HG03095 (cell line): ENCODE measurements at regions not wholly inside any gene's neighbourhood (a gene's known extent, or its start where the extent isn't known, plus 50 kb on each side); places are given as distances from the start of the nearest gene placed in this dataset.
"Not testable (repeated sequence)": the region's sequence is repeated elsewhere in the genome, so short reads cannot be mapped to it uniquely, and the experiment has no call there.

Experiments used
- ATAC-seq: cut with Tn5 transposase; IDR thresholded peaks from one replicate; pipeline ENCODE4 v1.9.1; 2021; ENCODE audit warnings: moderate library complexity; ENCODE audit not compliant: unreplicated experiment

DNA sequence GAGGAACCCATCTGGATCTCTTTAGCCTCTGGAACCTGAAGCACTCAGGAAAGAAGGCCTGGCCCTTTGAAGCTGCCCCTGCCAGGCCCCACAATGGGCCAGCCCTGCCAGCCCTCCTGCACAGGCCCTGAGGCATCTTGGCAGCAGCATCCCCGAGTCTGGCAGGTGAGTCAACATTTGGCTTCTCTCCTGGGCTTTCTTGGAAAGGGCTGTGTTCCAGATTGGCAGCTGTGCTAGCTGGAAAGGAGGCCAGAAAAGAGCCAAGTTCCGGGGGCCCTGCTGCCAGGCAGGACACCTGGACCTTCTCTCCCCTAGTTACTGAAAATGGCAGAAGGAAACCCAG is 187.2 kb downstream of the SHQ1 start:
- no peak for ATAC-seq

DNA sequence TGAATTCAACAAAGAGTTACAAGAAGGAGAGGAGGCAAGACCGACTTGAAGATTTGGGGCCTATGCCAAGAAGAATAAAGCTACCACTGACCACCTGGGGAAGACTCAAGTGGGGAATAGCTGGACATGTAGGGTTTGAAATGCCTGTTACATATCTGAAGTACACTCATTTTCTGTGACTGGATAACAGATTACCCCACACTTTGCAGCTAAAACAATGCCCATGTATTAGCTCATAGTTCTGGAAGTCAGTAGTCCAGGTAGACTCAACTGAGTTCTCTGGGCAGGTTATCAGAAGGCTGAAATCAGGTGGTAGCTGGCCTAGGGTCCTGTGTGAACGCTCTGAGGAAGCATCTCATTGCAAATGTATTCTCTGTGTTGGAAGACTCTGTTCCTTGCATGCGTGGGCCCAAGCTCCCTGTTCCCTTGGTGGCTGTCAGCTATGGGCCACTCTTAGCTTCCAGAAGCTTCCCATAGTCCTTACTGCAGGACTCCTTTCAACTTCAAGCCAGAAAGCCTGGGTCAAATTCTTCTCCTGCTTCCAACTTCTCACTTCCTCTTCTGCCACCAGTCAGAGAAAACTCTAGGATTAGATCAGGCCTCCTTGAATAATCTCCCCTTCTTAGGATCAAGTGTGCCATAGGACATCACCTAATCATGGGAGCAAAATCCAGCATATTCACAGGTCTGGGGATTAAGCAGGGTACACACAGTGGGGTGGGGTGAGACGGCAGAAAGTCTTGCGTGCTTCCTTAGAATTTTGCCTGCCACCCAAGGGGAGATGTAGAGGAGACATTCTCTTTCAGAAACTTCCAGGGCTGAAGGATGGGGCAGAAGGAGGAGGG is 187.8 kb downstream of the SHQ1 start:
- no peak for ATAC-seq

DNA sequence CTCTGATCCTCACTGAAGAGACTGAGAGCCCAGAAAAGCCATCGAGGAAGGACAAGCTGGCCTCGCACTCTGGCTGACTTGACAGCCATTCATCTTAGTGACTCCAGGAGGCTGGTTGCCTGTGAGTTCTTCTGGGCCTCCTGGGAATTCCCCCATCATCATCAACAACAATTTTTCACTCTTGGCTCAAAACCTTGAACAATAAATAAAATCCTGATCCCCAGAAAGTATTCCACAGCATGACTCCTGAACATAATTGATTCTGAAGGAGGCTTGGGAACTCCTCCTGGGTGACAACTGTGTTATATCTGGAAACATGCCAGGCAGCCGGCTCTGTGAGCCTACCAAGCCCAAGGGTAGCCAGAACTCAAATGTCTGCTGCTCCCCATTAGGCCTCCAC is 188.6 kb downstream of the SHQ1 start:
- no peak for ATAC-seq

DNA sequence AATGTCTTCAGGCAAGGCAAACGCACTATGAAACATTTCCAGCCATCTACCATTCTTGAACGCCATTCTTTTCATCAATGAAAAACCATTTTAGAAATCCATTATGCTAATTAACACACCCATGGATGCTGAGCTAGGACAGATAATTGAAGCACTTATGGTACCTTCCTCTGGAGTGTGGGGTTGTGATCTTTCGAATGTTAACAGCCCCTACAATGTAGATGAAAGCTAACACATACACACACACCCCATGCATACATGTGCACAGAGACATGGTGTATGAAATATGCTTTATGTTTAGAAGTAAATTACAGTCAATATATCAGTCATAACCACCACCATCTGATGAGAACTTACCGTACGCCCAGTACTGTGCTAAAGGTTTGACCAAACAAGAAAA is 189.1 kb downstream of the SHQ1 start:
- no peak for ATAC-seq

DNA sequence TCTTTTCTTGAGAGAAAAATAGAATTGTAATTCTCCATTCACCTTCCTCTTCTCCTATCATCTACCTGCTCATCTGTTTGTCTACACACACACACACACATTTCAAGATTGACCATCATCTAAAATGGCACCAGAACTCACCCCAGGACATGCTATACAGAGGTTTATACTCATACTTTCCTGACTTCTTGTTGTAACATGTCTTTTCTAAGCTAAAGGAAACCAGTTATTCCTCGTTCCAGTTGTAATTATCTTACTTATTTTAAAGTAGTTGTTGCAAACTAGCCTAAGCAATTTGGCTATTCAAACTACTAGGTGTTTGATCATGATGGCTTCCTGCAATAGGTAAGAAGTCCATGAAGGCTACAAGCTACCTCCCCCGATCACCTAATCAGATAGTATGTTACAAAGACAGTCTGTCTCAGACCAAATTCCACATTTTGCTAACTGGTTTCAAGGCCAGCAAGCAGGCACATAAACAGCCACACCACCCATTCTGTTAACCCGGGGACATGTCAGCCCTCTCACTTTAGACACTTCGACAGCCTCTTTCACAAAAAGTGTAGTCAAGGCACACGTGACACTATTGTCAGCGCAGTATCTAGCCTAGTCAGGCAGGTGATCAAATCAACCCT is 189.7 kb downstream of the SHQ1 start:
- no peak for ATAC-seq

DNA sequence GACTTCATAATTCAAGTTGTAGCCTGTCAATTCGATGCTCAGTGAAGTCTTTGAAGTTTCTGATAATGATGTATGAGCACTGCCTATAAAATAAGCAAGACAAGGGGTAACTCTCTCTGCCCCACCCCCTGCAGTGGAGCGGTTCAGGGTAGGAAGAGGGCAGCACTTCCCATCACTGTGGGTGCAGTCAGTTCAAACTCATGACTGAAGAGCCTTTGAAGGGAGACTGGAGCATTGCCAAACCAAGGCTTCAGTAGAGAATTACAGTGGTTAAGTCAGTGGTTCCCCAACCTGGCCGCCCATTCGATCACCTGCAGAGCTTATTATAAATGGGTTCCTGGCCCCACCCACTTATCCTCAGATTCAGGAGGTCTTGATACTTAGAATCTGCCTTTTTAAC is 190.6 kb downstream of the SHQ1 start:
- ATAC-seq: no peak

DNA sequence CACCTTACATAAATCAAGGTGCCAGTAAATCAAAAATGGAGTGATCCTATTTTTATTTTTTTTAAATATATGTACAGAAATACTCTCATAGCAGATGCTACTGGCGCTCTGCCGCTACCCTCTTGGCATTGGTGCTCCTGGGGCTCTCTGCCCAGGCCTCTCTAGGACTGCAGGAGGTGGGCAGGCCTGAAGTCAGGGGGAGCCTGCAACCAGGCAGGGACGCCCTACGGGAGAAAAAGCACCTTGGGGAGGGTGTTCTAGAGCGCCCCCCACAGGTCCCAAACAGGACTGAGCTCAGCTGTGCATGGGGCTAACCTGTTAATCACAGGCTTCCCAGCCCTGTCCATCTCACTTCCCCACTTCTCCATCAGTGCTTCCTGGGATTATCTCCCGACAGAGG is 192.5 kb downstream of the SHQ1 start:
- no peak for ATAC-seq

DNA sequence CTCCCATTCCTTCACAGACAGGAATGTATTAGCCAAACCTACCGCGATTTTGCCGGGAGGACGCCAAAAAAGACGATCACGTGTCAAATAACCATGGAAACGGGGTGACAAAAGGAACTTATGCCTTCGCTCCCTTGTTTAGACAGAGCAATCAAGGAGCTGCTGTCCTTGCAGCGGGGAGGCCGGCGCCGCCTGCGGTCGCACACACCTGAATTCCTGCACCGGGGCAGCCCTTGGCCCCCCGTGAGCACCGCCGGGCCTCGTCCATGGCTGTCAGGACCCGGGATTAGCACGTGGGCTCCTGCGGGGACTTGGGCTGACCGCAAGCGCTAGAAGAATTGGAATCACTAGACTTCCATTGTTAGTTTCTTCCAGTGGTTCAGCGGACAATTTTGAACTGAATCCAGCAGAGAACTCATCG is 193.1 kb downstream of the SHQ1 start:
- ATAC-seq: no peak

DNA sequence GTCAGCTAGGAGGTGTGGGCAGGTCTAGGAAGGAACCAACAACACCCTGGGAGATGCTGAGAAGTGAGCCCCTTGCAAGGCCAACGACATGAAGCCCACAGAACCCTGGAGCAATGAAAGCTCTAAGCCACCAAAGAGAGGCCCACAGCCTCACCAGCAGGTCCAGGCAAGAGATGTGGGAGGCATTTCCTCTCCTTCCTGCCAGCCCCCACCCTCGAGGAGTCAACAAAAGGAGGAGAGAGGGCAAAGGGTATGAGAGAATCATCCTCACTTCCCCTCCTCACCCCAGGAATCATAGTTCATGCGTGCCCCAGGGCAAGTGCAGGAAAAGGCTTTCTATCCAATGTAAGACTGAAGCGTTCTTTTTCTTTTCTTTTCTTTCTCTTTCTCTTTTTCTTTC is 195.8 kb downstream of the SHQ1 start:
- no peak for ATAC-seq

DNA sequence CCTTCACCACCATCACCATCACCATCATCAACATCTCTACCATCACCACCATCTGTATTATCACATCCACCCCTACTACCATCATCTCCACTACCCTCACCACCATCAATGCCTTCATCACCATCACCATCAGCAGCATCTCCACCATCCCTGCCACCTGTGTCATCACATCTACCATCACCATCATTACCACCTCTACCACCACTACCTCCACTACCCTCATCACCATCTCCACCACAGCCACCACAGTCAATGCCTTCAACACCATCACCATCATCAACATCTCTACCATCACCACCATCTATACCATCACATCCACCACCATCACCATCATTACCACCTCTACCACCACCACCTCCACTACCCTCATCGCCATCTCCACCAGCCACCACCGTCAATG is 196.7 kb downstream of the SHQ1 start:
- ATAC-seq: no peak

DNA sequence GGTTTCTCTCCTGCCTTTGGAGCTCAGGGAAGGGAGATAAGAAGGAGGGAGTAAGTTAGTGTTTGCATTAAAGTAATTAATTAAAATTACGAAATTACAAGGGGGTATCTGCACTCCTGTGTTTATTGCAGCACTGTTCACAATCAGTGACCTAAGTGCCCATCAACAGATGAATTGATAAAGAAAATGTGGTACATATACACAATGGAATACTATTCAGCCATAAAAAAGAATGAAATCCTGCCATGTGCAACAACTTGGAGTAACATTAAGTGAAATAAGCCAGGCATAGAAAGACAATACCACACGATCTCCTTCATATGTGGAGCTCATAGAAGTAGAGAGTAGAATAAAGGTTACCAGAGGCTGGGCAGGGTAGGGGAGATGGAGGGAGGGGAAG is 202.0 kb downstream of the SHQ1 start:
- ATAC-seq: no peak

DNA sequence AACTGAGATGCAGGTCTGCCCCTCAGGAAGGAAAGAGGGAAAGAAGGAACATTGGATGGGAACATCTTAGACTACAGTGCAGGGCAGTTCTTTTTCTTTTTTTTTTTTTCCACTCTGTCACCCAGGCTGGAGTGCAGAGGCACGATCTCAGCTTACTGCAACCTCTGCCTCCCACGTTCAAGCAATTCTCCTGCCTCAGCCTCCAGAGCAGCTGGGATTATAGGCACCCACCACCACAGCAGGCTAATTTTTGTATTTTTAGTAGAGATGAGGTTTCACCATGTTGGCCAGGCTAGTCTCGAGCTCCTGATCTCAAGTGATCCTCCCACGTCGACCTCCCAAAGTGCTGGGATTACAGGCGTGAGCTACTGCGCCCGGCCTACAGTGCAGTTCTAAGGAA is 204.6 kb downstream of the SHQ1 start:
- not testable (repeated sequence) for ATAC-seq

DNA sequence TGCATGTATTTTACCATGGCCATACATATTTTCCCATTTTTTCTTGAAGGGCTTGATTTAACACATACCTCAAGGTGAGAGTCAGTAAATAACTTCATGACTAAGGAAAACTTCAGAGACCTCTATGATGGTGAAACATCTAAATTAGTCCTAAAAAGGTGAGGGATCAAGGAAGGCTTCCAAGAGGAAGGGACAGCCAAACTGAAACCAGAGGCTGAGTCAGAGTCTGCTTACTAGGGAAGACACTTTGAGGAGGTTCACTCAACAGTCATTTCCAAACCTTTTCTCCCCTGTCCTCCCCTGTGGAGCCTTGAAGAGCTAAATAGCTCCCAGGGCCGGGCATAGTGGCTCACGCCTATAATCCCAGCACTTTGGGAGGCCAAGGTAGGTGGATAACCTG is 206.6 kb downstream of the SHQ1 start:
- no peak for ATAC-seq

DNA sequence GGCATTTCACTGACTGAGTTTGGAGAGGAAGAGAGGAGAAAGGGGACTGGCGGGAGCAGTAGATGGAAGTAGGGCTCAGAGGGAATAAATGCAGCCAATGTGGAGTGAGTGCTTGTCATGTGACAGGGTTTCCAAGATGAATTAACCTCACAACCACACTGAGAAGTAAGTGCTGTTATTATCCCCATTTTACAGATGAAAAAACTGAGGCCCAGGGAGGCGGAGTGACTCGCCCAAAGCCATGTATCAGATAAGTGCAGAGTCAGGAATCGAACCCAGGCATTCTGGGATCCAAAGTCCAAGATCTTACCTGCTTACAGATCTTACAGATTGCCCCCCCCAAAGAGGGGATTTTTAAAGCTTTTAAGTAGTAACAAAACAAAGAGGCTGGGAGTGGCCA is 207.2 kb downstream of the SHQ1 start:
- no peak for ATAC-seq

DNA sequence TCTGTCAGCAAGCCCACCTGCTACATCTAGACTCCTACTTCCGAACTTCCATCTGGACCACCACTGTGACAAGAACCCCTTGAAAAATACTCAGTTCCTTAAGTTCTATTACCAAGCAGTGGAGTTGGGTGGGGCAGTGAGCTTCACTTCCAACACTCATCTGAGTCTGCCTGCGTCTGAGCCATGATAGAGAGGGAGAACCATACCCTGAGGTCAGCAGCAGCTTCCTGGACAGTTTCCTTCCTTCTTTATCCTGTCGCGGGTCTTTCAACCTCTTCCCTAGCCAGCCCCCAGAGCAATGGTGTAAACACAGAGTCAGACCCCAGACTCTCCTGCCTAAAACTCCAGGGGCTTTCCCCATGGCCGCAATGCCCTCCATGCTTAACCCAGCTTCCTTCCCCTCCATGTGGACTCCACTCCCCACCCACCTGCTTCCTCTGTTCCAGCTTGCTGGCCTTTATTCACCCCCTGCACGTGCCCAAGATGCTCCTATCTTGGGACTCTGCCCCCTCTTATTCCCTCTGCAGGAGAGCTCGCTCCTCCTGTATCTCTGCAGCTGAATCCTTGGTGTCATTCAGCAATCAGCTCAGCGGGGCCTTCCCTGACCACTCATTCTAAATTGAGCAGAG is 211.2 kb downstream of the SHQ1 start:
- no peak for ATAC-seq

DNA sequence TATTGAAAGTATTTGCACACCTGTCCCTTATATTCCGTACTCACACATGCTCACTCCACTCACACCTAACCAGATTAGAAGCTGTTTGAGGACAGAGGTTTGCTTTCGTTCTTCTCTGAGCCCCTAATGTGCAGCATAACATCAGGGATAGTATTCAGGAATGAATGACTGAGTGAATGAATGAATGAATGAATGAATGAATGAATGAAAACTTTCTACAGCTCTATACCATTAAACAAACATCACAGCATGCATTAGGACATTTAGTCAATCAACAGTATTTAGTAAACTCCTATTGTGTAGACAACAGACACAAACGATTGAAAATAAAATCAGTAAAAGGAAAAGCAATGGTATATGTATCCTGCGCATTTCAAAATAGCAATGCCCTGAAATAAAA is 212.7 kb downstream of the SHQ1 start:
- ATAC-seq: no peak

DNA sequence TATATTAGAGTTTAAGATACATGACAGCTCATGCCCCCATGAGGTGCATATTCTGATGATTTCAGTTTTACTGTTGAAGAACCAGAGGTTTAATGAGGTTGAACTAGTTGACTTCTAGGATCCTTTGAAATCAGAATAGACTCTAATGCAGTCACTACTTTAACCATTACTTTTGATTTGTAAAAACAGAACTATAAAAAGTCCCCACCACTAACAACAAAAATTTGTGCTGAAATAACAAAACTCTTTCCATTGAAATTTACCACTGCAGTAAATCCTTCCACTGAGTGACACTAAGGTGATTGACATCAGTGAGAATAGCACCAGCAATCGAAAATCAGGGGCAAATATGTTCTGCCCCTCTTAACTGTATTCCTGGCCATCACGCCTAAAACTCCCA is 214.1 kb downstream of the SHQ1 start:
- no peak for ATAC-seq

DNA sequence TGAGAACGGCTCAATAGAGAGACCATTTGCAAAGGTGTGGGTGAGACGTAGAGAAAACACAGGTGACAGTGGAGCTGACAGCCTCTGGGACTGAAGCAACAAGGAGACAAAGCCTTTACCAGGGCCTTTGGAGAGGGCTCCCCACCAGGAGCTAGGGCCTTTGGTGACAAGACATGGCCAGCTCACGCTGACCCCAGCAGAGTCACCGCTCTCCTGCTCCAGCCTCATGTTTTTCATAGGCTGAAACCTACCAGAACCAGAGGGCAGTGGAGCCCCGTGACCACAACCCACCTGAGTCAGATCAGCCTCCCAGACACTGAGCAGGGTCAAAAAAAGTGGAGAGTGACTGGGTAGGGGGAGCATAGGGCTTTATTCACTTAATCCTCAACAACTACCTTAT is 214.7 kb downstream of the SHQ1 start:
- no peak for ATAC-seq

DNA sequence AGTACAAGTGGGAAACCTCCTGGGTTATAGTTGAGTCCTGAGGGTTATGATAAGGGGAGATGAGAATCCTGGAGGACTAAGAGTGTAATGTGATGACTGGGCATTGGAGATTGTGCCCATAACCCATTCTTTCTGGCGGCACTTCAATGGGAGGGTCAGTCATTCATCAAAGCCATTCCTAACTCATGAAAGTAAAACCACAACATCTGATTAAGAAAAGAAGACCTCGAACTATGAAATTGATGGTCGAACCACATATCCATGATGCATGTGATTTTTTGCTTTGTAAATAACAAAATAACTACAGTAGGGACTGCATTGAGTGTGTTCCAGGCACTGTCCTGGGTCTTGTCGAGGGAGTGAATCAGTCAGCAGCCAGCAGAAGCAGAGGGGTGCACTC is 215.1 kb downstream of the SHQ1 start:
- ATAC-seq: no peak

DNA sequence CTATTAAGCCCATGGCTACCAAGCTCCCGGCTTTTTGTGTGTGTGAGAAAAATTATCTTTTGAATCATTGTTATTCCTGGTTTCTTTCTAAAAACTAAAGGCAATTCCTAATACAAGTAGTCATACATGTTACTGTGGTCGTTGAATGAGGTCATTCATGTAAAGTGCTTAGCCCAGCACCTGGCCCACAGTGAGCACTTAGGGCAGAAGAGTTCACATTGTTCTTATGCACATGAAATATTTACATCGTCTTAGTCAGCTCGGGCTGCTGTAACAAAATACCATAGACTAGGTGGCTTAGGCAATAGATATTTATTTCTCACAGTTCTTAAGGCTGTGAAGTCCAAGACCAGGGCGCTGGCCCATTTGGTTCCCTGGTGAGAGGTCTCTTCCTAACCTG is 216.1 kb downstream of the SHQ1 start:
- no peak for ATAC-seq

DNA sequence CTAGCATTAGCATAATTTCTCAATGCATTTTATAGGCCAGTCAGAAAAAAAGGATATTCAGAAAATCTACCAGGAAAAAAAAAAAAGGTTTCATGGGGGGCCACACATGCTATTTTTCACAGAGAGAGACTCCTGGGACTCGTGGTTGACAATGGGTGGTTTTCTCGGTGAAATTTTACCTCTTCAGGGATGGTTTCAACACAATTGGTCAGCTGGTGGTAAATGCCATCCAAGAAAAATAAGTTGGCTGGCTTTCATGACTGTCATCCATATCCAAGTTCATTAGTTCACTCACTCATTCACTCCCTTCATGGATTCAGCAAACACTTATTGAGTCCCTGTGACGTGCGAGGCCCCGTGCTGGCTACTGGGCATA is 217.3 kb downstream of the SHQ1 start:
- ATAC-seq: no peak

DNA sequence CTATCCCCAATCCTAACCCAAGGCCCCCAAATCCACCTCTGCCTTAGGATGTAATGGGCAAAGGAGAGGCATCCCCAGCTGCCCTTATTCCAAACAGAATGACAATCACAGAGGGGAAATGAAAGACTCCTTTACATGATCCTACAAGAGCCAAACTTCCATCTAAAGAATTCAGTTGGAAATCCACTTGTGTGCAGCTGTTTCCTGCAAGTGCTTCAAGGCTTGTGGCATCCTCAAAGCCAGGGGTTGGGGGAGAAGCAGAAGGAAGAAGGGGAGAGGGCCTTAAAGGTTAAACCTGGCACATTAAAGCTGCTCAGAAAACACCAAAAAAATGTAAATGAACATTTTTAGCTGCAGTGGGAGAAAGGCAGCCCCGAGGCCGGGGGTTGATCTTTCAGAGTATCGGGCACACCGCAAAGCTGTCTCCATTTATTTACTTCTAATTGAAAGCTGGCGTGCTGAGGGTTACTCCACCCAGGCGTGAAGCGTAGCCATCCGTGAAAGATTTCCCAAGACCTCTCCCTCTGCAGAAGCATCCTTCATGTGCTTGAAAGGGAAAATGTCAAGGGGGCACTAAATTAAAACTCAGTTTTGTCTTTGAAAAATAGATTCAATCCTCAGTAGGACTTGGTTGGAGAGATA is 217.8 kb downstream of the SHQ1 start:
- ATAC-seq: no peak
